NOMO-1 treated with DMSO at 0.1 percent for 48 hours (cell line): ENCODE measurements at regions not wholly inside any gene's neighbourhood (a gene's known extent, or its start where the extent isn't known, plus 50 kb on each side); places are given as distances from the start of the nearest gene placed in this dataset.
A peak's percentile ranks its signal among the peaks of the same experiment; 100 is the strongest.
"Not testable (repeated sequence)": the region's sequence is repeated elsewhere in the genome, so short reads cannot be mapped to it uniquely, and the experiment has no call there.

ENCODE experiments used
- DNase-seq: peaks from one replicate; lab custom pipeline; 2025; ENCODE audit not compliant: unreplicated experiment; lab: John Stamatoyannopoulos, UW

- no peak for DNase-seq
Measured at GRCh38 chr3:25944329-25944728, 154.4 kb downstream of the OXSM start.

- no peak for DNase-seq
Measured at GRCh38 chr3:25945366-25945765, 155.5 kb downstream of the OXSM start.

GRCh38 chr3:25945836-25946235, 155.9 kb downstream of the OXSM start:
- peak; percentile 29 for DNase-seq

GRCh38 chr3:25952133-25952532, 162.2 kb downstream of the OXSM start:
- DNase-seq, result no peak

- no peak for DNase-seq
Measured at GRCh38 chr3:25957026-25957425, 167.1 kb downstream of the OXSM start.

- no peak for DNase-seq
Measured at GRCh38 chr3:25960776-25961175, 170.9 kb downstream of the OXSM start.

GRCh38 chr3:25962255-25962654, 172.4 kb downstream of the OXSM start:
- no peak for DNase-seq

GRCh38 chr3:25964141-25964540, 174.3 kb downstream of the OXSM start:
- DNase-seq, result no peak

GRCh38 chr3:25967385-25967784, 177.5 kb downstream of the OXSM start:
- DNase-seq, result no peak

GRCh38 chr3:25971736-25972135, 181.8 kb downstream of the OXSM start:
- DNase-seq, result no peak

GRCh38 chr3:25973122-25973521, 183.2 kb downstream of the OXSM start:
- DNase-seq, result no peak

GRCh38 chr3:25982756-25983155, 192.9 kb downstream of the OXSM start:
- DNase-seq, result no peak

GRCh38 chr3:25985621-25986020, 195.7 kb downstream of the OXSM start:
- no peak for DNase-seq

- DNase-seq, result no peak
Measured at GRCh38 chr3:25992606-25993005, 202.7 kb downstream of the OXSM start.

GRCh38 chr3:26004172-26004571, 214.3 kb downstream of the OXSM start:
- no peak for DNase-seq

GRCh38 chr3:26011276-26011675, 221.4 kb downstream of the OXSM start:
- no peak for DNase-seq

- no peak for DNase-seq
Measured at GRCh38 chr3:26012241-26012745, 222.4 kb downstream of the OXSM start.

- no peak for DNase-seq
Measured at GRCh38 chr3:26015752-26016151, 225.9 kb downstream of the OXSM start.

- DNase-seq, result no peak
Measured at GRCh38 chr3:26018889-26019288, 229.0 kb downstream of the OXSM start.

- DNase-seq, result not testable (repeated sequence)
Measured at GRCh38 chr3:26024206-26024605, 234.3 kb downstream of the OXSM start.

GRCh38 chr3:26029321-26029720, 239.4 kb downstream of the OXSM start:
- DNase-seq, result no peak

GRCh38 chr3:26042126-26042525, 252.2 kb downstream of the OXSM start:
- not testable (repeated sequence) for DNase-seq

GRCh38 chr3:26049951-26050350, 260.1 kb downstream of the OXSM start:
- no peak for DNase-seq

GRCh38 chr3:26050776-26051175, 260.9 kb downstream of the OXSM start:
- no peak for DNase-seq
